ENCODE measurements at regions not wholly inside any gene's neighbourhood (a gene's known extent, or its start where the extent isn't known, plus 50 kb on each side); places are given as distances from the start of the nearest gene placed in this dataset.
"Not testable (repeated sequence)": the region's sequence is repeated elsewhere in the genome, so short reads cannot be mapped to it uniquely, and the experiment has no call there.

DNA sequence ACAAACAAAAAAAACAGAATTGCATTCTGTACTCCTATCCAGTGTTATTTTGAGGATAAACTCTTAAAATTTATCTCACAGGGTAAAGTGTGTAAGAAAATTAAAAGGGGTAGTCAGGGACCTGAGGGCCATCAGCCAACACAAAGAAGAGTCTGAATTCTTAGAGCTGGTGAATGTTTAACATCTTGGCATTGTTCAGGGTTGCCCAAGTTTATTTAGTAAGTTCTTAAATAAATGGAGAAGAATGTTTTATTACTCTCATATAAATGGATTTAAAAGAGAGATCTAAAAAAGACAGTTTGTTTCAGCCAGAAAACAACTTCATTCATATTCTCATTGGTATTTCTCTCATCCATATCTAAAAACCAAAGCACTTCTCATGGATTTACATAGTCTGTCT, 171.7 kb downstream of the LACC1 start:
- TF ChIP-seq TAF1 (IDR thresholded peaks at IDR 0.05; ENCODE audit: borderline replicate concordance, low read depth, low read length) (no peak), POLR2AphosphoS5 (IDR thresholded peaks at IDR 0.05; ENCODE audit: low read depth, low read length) (no peak), POLR2A (IDR thresholded peaks at IDR 0.05; ENCODE audit: low read depth, low read length) (no peak)
- no peak for DNase-seq (ENCODE audit: insufficient read length)
- no peak for FAIRE-seq

- TF ChIP-seq POLR2A (IDR thresholded peaks at IDR 0.05; ENCODE audit: low read depth, low read length), result no peak
- no peak for TF ChIP-seq TAF1 (IDR thresholded peaks at IDR 0.05; ENCODE audit: borderline replicate concordance, low read depth, low read length)
- no peak for TF ChIP-seq POLR2AphosphoS5 (IDR thresholded peaks at IDR 0.05; ENCODE audit: low read depth, low read length)
- FAIRE-seq, result no peak
- no peak for DNase-seq (ENCODE audit: insufficient read length)
These were observed 172.4 kb downstream of the LACC1 start for GRCh38 chr13:44051918-44052675.

GRCh38 chr13:44052780-44053184, 173.1 kb downstream of the LACC1 start:
- TF ChIP-seq POLR2AphosphoS5 (IDR thresholded peaks at IDR 0.05; ENCODE audit: low read depth, low read length), result no peak
- TF ChIP-seq TAF1 (IDR thresholded peaks at IDR 0.05; ENCODE audit: borderline replicate concordance, low read depth, low read length), result no peak
- no peak for TF ChIP-seq POLR2A (IDR thresholded peaks at IDR 0.05; ENCODE audit: low read depth, low read length)

GRCh38 chr13:44053208-44053607, 173.5 kb downstream of the LACC1 start:
- TF ChIP-seq POLR2AphosphoS5 (IDR thresholded peaks at IDR 0.05; ENCODE audit: low read depth, low read length), result no peak
- no peak for TF ChIP-seq POLR2A (IDR thresholded peaks at IDR 0.05; ENCODE audit: low read depth, low read length)
- no peak for TF ChIP-seq TAF1 (IDR thresholded peaks at IDR 0.05; ENCODE audit: borderline replicate concordance, low read depth, low read length)
- no peak for DNase-seq (ENCODE audit: insufficient read length)

More at GRCh38 chr13:44052780-44053184, 173.1 kb downstream of the LACC1 start:
- no peak for DNase-seq (ENCODE audit: insufficient read length)
- no peak for FAIRE-seq

GRCh38 chr13:44054525-44054924, 174.8 kb downstream of the LACC1 start:
- TF ChIP-seq TAF1 (IDR thresholded peaks at IDR 0.05; ENCODE audit: borderline replicate concordance, low read depth, low read length) (no peak), POLR2AphosphoS5 (IDR thresholded peaks at IDR 0.05; ENCODE audit: low read depth, low read length) (no peak), POLR2A (IDR thresholded peaks at IDR 0.05; ENCODE audit: low read depth, low read length) (no peak)
- FAIRE-seq (no peak), DNase-seq (ENCODE audit: insufficient read length) (no peak)

More at GRCh38 chr13:44053208-44053607, 173.5 kb downstream of the LACC1 start:
- no peak for FAIRE-seq

- DNase-seq (ENCODE audit: insufficient read length); FAIRE-seq: not testable (repeated sequence)
These were observed 176.0 kb downstream of the LACC1 start for GRCh38 chr13:44055681-44056080.

DNA sequence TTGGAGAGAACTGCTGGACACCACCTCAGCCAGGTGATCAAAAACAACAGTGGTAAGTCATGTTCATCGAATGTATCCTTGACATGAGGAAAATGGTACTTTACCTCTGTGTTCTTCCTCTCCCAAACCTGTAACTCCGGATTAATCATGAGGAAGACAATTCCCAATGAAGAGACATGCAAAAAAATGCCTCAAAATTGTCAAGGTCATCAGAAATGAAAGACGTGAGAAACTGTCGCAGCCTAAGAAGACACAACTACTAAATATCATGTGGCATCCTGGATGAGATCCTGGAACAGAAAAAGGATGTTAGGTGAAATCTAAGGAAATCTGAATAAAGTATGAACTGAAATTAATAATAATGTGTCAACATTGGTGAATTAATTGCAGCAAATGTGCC, 178.4 kb downstream of the LACC1 start:
- no peak for FAIRE-seq
- TF ChIP-seq TAF1 (IDR thresholded peaks at IDR 0.05; ENCODE audit: borderline replicate concordance, low read depth, low read length), result no peak
- no peak for TF ChIP-seq POLR2A (IDR thresholded peaks at IDR 0.05; ENCODE audit: low read depth, low read length)
- TF ChIP-seq POLR2AphosphoS5 (IDR thresholded peaks at IDR 0.05; ENCODE audit: low read depth, low read length), result no peak
- no peak for DNase-seq (ENCODE audit: insufficient read length)

DNA sequence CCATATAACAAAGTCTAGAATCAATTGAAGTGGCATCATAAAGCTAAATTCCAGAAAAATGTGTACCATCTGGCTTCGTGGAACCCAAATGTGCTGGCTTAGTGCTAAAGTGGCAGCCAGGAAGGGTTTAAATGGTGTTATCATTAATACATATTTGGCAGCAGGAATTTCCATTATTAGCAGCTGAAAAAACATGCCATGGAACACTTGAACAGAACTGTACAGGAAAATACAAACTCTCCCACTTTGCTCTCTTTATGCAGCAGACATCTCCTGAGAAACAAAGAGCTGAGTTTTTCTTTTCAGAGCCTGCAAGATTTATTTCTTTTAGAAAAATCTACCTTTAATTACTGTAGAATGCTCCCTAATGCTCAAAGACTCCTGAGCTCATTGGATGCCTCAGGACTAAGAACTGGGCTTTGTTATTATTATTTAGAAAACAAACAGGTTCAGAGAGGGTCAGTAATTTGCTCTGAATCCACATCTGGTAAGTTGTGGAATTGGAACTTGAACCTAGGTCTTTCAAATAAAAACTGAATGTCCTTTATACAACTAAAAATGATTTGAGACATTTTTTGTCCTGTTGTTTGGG, 179.0 kb downstream of the LACC1 start:
- TF ChIP-seq TAF1 (IDR thresholded peaks at IDR 0.05; ENCODE audit: borderline replicate concordance, low read depth, low read length), result no peak
- no peak for TF ChIP-seq POLR2A (IDR thresholded peaks at IDR 0.05; ENCODE audit: low read depth, low read length)
- no peak for TF ChIP-seq POLR2AphosphoS5 (IDR thresholded peaks at IDR 0.05; ENCODE audit: low read depth, low read length)
- FAIRE-seq, result no peak
- no peak for DNase-seq (ENCODE audit: insufficient read length)

- DNase-seq (ENCODE audit: insufficient read length) (no peak), FAIRE-seq (no peak)
- no peak for TF ChIP-seq TAF1 (IDR thresholded peaks at IDR 0.05; ENCODE audit: borderline replicate concordance, low read depth, low read length)
- TF ChIP-seq POLR2AphosphoS5 (IDR thresholded peaks at IDR 0.05; ENCODE audit: low read depth, low read length), result no peak
- no peak for TF ChIP-seq POLR2A (IDR thresholded peaks at IDR 0.05; ENCODE audit: low read depth, low read length)
These were observed 182.2 kb downstream of the LACC1 start for GRCh38 chr13:44061876-44062275.

GRCh38 chr13:44063467-44063866, 183.8 kb downstream of the LACC1 start:
- TF ChIP-seq TAF1 (IDR thresholded peaks at IDR 0.05; ENCODE audit: borderline replicate concordance, low read depth, low read length), result no peak
- no peak for TF ChIP-seq POLR2A (IDR thresholded peaks at IDR 0.05; ENCODE audit: low read depth, low read length)
- no peak for TF ChIP-seq POLR2AphosphoS5 (IDR thresholded peaks at IDR 0.05; ENCODE audit: low read depth, low read length)

GRCh38 chr13:44063881-44064280, 184.2 kb downstream of the LACC1 start:
- FAIRE-seq (no peak), DNase-seq (ENCODE audit: insufficient read length) (no peak)
- TF ChIP-seq TAF1 (IDR thresholded peaks at IDR 0.05; ENCODE audit: borderline replicate concordance, low read depth, low read length) (no peak), POLR2A (IDR thresholded peaks at IDR 0.05; ENCODE audit: low read depth, low read length) (no peak), POLR2AphosphoS5 (IDR thresholded peaks at IDR 0.05; ENCODE audit: low read depth, low read length) (no peak)

More at GRCh38 chr13:44063467-44063866, 183.8 kb downstream of the LACC1 start:
- no peak for DNase-seq (ENCODE audit: insufficient read length)
- FAIRE-seq, result no peak

GRCh38 chr13:44064357-44064756, 184.7 kb downstream of the LACC1 start:
- TF ChIP-seq TAF1 (IDR thresholded peaks at IDR 0.05; ENCODE audit: borderline replicate concordance, low read depth, low read length) (no peak), POLR2A (IDR thresholded peaks at IDR 0.05; ENCODE audit: low read depth, low read length) (no peak), POLR2AphosphoS5 (IDR thresholded peaks at IDR 0.05; ENCODE audit: low read depth, low read length) (no peak)

More at GRCh38 chr13:44064357-44064756, 184.7 kb downstream of the LACC1 start:
- FAIRE-seq, result no peak
- no peak for DNase-seq (ENCODE audit: insufficient read length)

Measured in GM12892 (cell line).